Right lobe of liver (tissue), 6 donors: ENCODE measurements at regions not wholly inside any gene's neighbourhood (a gene's known extent, or its start where the extent isn't known, plus 50 kb on each side); places are given as distances from the start of the nearest gene placed in this dataset.
"Not testable (repeated sequence)": the region's sequence is repeated elsewhere in the genome, so short reads cannot be mapped to it uniquely, and the experiment has no call there.

Experiments used
- ATAC-seq, 4 donors: fragments of 200-7000 bp; cut with Tn5 transposase; one replicate each; pipeline ENCODE4 v1.9.1; 2020; ENCODE audit warnings: mild to moderate bottlenecking in 4 of 4, moderate library complexity in 4 of 4
- DNase-seq, 3 donors: peaks; one replicate each; pipeline ENCODE4 v3.0.0-alpha.2; 2020
- H3K27ac ChIP-seq, 3 donors: fragments of 200-600 bp; one replicate each; pipeline ENCODE4 v1.8.0; 2022
- H3K27me3 ChIP-seq, 2 donors: fragments of 200-600 bp; one replicate each; pipeline ENCODE4 v1.8.0; 2022
- H3K36me3 ChIP-seq, 4 donors: fragments of 200-600 bp; sonication (generic) in 1 of 4; one replicate each; pipeline versions ENCODE4 v1.5.1 to v1.8.0; 2017 to 2022; ENCODE audit warnings: control low read depth in 1 of 4
- H3K4me1 ChIP-seq, 4 donors: fragments of 200-600 bp; sonication (generic) in 1 of 4; one replicate each; pipeline versions ENCODE4 v1.5.1 to v1.8.0; 2017 to 2022; ENCODE audit warnings: control low read depth in 1 of 4
- H3K4me3 ChIP-seq, 3 donors: fragments of 200-600 bp; one replicate each; pipeline ENCODE4 v1.8.0; 2022
- H3K9me3 ChIP-seq, 4 donors: fragments of 200-600 bp; sonication (generic) in 1 of 4; one replicate each; pipeline versions ENCODE4 v1.5.1 to v1.8.0; 2017 to 2022; ENCODE audit warnings: control low read depth in 1 of 4
- POLR2A ChIP-seq: fragments of 450-650 bp; IDR thresholded peaks from one replicate; pipeline ENCODE4 v1.6.1; 2017; ENCODE audit warnings: antibody characterized with exemption, mild to moderate bottlenecking
- WGBS: methylation state at CpG from one replicate; pipeline ENCODE4 v1.1.6; 2018; ENCODE audit warnings: low coverage, low lambda C conversion rate; ENCODE audit not compliant: insufficient coverage; ENCODE audit errors: missing lambda C conversion rate; 5-methylcytosine and 5-hydroxymethylcytosine counted together
- intact Hi-C, 2 donors: fragments of 100-400 bp; cut with DNase I; formaldehyde crosslinking; loops; one replicate each; pipeline versions ENCODE4 v1.11.2 to v1.14.1; 2022
- TF ChIP-seq, protein P1 (sequence below), 4 donors: fragments of 200-600 bp in 3 of 4; fragments of 450-650 bp in 1 of 4; IDR thresholded peaks; one replicate each; pipeline versions ENCODE4 v1.5.1 to v1.8.0; 2016 to 2022; ENCODE audit warnings: antibody characterized with exemption in 4 of 4, mild to moderate bottlenecking in 2 of 4
- donor health status: DM: no; HTN: yes; CAD: no.
- donor health status: DM: no; HTN: no; CAD: no.
- donor health status: DM: no; HTN: no; CAD: no.
- donor health status: DM: no; HTN: yes; CAD: no.
- donor health status: DM: no; HTN: yes; CAD: no.

DNA sequence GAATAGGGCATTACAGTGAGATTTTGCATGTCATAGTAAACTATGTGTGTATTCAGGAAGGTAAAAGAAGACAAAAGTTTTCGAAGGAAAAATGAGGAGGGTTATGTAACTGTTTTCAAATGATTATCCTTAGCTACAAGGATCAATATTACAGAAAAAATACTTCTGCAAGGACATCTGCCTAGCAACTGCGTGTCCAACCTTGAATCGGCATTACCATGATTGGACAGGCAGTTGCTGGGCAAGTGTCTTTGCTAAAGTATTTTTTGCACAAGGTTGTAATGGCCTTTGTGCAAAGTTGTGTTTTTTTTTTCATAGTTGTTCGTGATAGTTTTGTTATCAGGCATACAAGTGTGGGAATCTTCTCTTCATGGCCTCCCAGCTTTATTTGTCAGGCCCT is 136.8 kb downstream of the FASLG start:
- no peaks in the 10 kb centered on the region for H3K27me3 ChIP-seq
- TF ChIP-seq, protein P1, sequence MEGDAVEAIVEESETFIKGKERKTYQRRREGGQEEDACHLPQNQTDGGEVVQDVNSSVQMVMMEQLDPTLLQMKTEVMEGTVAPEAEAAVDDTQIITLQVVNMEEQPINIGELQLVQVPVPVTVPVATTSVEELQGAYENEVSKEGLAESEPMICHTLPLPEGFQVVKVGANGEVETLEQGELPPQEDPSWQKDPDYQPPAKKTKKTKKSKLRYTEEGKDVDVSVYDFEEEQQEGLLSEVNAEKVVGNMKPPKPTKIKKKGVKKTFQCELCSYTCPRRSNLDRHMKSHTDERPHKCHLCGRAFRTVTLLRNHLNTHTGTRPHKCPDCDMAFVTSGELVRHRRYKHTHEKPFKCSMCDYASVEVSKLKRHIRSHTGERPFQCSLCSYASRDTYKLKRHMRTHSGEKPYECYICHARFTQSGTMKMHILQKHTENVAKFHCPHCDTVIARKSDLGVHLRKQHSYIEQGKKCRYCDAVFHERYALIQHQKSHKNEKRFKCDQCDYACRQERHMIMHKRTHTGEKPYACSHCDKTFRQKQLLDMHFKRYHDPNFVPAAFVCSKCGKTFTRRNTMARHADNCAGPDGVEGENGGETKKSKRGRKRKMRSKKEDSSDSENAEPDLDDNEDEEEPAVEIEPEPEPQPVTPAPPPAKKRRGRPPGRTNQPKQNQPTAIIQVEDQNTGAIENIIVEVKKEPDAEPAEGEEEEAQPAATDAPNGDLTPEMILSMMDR (IDR thresholded peaks at IDR 0.05) = no peak
- no peak for TF ChIP-seq POLR2A
- DNase-seq (no peak), ATAC-seq (no peak)
- WGBS = 56% methylated on average over 4 of the region's 4 CpGs
- intact Hi-C loops = no loop called here
- no peaks in the 10 kb centered on the region for H3K36me3 ChIP-seq
- no peak overlapping the region for H3K4me3 ChIP-seq
- no peak overlapping the region for H3K27ac ChIP-seq
- H3K4me1 ChIP-seq = no peaks in the 10 kb centered on the region
- H3K9me3 ChIP-seq = no peaks in the 10 kb centered on the region

DNA sequence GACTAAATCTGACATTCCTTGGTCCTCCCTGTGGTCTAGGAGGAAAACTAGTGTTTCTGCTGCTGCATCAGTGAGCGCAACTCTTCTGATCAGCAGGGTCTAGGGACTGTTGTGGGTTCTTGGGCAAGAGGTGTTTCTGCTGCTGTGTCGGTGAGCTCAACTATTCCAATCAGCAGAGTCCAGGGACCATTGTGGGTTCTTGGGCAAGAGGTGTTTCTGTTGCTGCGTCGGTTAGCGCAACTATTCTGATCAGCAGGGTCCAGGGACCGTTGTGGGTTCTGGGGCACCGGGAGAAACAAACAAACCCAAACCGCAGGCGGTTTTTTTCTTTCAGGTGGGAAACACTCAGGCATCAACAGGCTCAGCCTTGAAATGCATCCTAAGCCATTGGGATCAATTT is 140.9 kb downstream of the FASLG start:
- H3K36me3 ChIP-seq, intact Hi-C loops: not testable (repeated sequence)

DNA sequence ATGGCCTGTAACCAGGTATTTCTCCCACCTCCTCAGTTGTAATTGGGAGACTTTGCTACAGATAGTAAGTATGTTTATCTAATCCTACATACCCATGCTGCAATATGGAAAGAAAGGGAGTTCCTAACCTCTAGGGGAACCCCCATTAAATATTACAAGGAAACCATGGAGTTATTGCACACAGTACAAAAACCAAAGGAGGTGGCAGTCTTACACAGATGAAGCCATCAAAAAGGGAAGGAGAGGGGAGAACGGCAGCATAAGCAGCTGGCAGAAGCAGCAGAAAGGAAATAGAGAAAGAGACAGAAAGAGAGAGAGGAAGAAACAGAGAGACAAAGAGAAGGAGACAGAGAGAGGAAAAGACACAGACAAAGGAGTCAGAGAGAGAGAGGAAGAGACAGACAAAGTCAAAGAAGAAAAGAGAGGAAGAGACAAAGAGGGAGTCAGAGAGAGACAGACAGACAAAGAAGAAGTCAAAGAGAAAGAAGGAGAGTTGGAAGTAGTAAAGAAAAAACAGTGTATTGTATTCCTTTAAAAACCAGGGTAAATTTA is 142.9 kb downstream of the FASLG start:
- DNase-seq = no peak
- Histone ChIP-seq H3K36me3 (no peaks in the 10 kb centered on the region), H3K27me3 (no peaks in the 10 kb centered on the region), H3K4me1 (no peaks in the 10 kb centered on the region), H3K27ac (no peak overlapping the region), H3K9me3 (no peaks in the 10 kb centered on the region), H3K4me3 (no peak overlapping the region)
- 67% methylated on average over 1 of the region's 1 CpG for WGBS
- TF ChIP-seq, protein P1 (IDR thresholded peaks at IDR 0.05) = no peak
- TF ChIP-seq POLR2A = no peak
- ATAC-seq = no peak
- intact Hi-C loops = no loop called here

More for the DNA sequence above, 140.9 kb downstream of the FASLG start:
- 90% methylated on average over 7 of the region's 9 CpGs for WGBS
- H3K9me3 ChIP-seq, H3K27ac ChIP-seq, H3K4me3 ChIP-seq, H3K27me3 ChIP-seq, H3K4me1 ChIP-seq, ATAC-seq, DNase-seq: not testable (repeated sequence)

DNA sequence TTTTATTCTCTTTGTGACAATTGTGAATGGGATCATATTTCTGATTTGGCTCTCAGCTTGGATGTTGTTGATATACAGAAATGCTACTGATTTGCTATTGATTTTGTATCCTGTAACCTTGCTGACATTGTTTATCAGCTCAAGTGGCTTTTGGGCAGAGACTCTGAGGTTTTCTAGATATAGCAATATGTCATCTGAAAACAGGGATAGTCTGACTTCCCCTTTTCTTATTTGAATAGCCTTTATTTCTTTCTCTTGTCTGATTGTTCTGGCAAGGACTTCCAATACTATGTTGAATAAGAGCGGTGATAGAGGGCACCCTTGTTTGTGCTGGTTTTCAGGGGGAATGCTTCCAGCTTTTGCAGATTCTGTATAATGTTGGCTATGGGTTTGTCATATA is 150.8 kb downstream of the FASLG start:
- ATAC-seq (no peak), DNase-seq (no peak)
- 80% methylated on average over 1 of the region's 1 CpG for WGBS
- intact Hi-C loops = no loop called here
- Histone ChIP-seq H3K36me3 (no peaks in the 10 kb centered on the region), H3K27me3 (no peaks in the 10 kb centered on the region), H3K4me3 (no peak overlapping the region), H3K27ac (no peak overlapping the region), H3K9me3 (no peaks in the 10 kb centered on the region), H3K4me1 (no peaks in the 10 kb centered on the region)
- TF ChIP-seq, protein P1 (IDR thresholded peaks at IDR 0.05) = no peak
- no peak for TF ChIP-seq POLR2A

DNA sequence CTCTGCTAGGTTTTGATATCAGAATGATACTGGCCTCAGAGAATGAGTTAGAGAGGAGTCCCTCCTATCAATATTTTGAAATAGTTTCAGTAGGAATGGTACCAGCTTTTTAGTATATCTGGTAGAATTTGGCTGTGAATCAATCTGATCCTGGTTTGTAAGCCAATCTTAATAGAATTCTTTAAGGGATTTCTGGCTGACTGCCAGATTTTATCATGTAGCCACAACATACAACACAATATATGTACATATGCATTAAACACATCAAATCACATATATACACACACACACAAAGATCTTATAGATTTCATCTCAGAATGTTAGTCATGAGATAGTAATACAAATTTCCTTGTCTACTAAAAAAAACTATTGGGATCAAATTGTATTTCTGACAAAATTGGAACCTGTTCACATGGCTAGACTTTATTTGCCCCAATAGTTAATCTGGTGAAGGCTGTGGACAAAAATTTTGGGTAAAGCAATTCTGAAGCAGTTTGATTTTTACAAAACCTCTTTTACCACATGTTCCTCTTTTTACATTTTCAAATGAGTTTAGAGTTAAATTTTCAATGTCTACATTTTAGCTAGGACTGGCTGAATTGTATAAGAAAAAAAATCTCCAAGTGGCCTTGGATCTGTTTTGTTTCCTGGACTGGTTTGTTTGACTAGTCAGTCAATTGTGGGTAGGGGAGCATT is 151.7 kb downstream of the FASLG start:
- Histone ChIP-seq H3K27ac (no peak overlapping the region), H3K27me3 (no peaks in the 10 kb centered on the region), H3K4me1 (no peaks in the 10 kb centered on the region), H3K36me3 (no peaks in the 10 kb centered on the region), H3K4me3 (no peak overlapping the region), H3K9me3 (no peaks in the 10 kb centered on the region)
- intact Hi-C loops = no loop called here
- DNase-seq = no peak
- ATAC-seq = no peak
- TF ChIP-seq, protein P1 (IDR thresholded peaks at IDR 0.05) = no peak
- TF ChIP-seq POLR2A = no peak
